ENCODE measurements at regions not wholly inside any gene's neighbourhood (a gene's known extent, or its start where the extent isn't known, plus 50 kb on each side); places are given as distances from the start of the nearest gene placed in this dataset.
"Not testable (repeated sequence)": the region's sequence is repeated elsewhere in the genome, so short reads cannot be mapped to it uniquely, and the experiment has no call there.

GRCh38 chr5:99471726-99472125 is 542.9 kb upstream of the CHD1 start:
- H3K4me3 Mint-ChIP-seq, H3K27me3 Mint-ChIP-seq, H3K27ac Mint-ChIP-seq: not testable (repeated sequence)

GRCh38 chr5:99471178-99471577 is 542.4 kb upstream of the CHD1 start:
- H3K4me3 Mint-ChIP-seq, H3K9me3 Mint-ChIP-seq, CTCF ChIA-PET, H3K27me3 Mint-ChIP-seq, H3K36me3 Mint-ChIP-seq, H3K27ac Mint-ChIP-seq, DNase-seq, H3K4me1 Mint-ChIP-seq: not testable (repeated sequence)

More at GRCh38 chr5:99471726-99472125, 542.9 kb upstream of the CHD1 start:
- H3K9me3 Mint-ChIP-seq, H3K4me1 Mint-ChIP-seq, DNase-seq, H3K36me3 Mint-ChIP-seq, CTCF ChIA-PET: not testable (repeated sequence)

- H3K4me3 Mint-ChIP-seq, CTCF ChIA-PET, H3K27me3 Mint-ChIP-seq, H3K27ac Mint-ChIP-seq, DNase-seq, H3K9me3 Mint-ChIP-seq, H3K36me3 Mint-ChIP-seq, H3K4me1 Mint-ChIP-seq: not testable (repeated sequence)
These were observed 541.8 kb upstream of the CHD1 start for GRCh38 chr5:99470636-99471035.

DNA sequence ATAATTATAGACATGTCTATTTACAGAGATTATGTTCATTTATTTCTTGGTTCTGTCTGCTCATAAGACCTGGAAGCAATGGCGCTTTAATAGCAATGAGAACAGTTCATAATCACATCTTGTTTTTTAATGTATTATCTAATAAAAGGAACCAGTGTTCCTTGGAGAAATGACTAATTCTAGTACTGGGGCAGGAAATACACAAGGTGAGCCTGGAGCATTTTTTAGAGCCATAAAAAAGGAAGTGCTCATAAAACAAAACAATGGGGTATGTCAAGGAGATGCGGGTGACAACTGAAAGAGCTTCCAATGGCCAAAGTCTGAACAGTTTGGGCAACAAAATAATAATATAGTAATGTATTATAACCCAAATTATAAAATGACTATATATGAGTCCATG is 531.9 kb upstream of the CHD1 start:
- CTCF ChIA-PET: no interaction called here
- no peaks in the 10 kb centered on the region for H3K9me3 Mint-ChIP-seq
- no peaks in the 10 kb centered on the region for H3K36me3 Mint-ChIP-seq
- no peak overlapping the region for H3K27ac Mint-ChIP-seq
- no peak overlapping the region for H3K4me3 Mint-ChIP-seq
- no peaks in the 10 kb centered on the region for H3K27me3 Mint-ChIP-seq
- no peaks in the 10 kb centered on the region for H3K4me1 Mint-ChIP-seq
- no peak for DNase-seq

DNA sequence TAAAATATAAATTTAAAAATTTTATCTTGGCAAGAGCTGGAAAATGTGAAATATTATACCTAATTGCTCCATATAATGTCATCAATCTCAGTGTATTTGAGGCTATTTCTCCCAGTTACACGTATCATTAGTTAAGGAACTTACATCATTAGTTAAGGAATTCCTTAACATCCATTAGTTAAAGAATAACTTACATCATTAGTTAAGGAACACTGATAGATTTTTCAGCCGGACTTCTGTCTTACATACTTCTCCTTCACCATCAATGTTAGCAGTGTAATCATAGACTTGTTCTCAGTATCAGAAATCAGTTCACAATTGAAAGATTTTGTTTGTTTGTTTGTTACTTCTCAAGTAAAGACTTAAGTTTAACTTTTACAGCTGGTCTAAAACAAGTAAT is 524.4 kb upstream of the CHD1 start:
- H3K27me3 Mint-ChIP-seq: no peaks in the 10 kb centered on the region
- no peak overlapping the region for H3K4me3 Mint-ChIP-seq
- H3K9me3 Mint-ChIP-seq: no peaks in the 10 kb centered on the region
- H3K27ac Mint-ChIP-seq: no peak overlapping the region
- DNase-seq: no peak
- no peaks in the 10 kb centered on the region for H3K36me3 Mint-ChIP-seq
- CTCF ChIA-PET: no interaction called here
- no peaks in the 10 kb centered on the region for H3K4me1 Mint-ChIP-seq

DNA sequence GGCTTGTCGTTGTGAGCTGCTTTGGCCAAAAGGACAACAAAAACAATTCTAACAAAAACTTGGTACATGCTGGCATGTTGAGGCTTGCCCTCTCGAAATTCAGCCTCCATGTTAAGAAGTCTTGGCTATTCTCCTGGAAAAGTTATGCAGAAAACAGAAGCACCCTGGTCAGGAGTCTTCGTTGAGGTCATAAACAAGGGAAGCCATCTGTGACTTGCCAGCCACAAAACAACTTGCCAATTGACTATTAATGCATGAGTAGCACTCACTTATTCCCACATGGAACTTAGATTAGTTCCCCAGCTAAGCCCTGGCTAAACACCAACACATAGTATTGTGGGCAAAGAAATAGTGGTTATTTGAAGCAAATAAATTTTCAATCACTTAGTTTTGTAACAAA is 521.0 kb upstream of the CHD1 start:
- H3K36me3 Mint-ChIP-seq: no peaks in the 10 kb centered on the region
- H3K4me1 Mint-ChIP-seq: no peaks in the 10 kb centered on the region
- H3K9me3 Mint-ChIP-seq: no peaks in the 10 kb centered on the region
- CTCF ChIA-PET: no interaction called here
- DNase-seq: no peak
- H3K27ac Mint-ChIP-seq: no peak overlapping the region
- H3K27me3 Mint-ChIP-seq: no peaks in the 10 kb centered on the region
- H3K4me3 Mint-ChIP-seq: no peak overlapping the region

GRCh38 chr5:99445805-99446204 is 517.0 kb upstream of the CHD1 start:
- CTCF ChIA-PET: no interaction called here
- Mint-ChIP-seq H3K27ac (no peak overlapping the region), H3K27me3 (no peaks in the 10 kb centered on the region), H3K4me1 (no peaks in the 10 kb centered on the region), H3K36me3 (no peaks in the 10 kb centered on the region), H3K4me3 (no peak overlapping the region), H3K9me3 (no peaks in the 10 kb centered on the region)
- no peak for DNase-seq

GRCh38 chr5:99441235-99441634 is 512.4 kb upstream of the CHD1 start:
- Mint-ChIP-seq H3K36me3 (no peaks in the 10 kb centered on the region), H3K9me3 (no peaks in the 10 kb centered on the region), H3K4me1 (no peaks in the 10 kb centered on the region), H3K4me3 (no peak overlapping the region), H3K27me3 (no peaks in the 10 kb centered on the region), H3K27ac (no peak overlapping the region)
- CTCF ChIA-PET: no interaction called here
- no peak for DNase-seq

GRCh38 chr5:99438619-99439018 is 509.8 kb upstream of the CHD1 start:
- DNase-seq: no peak
- Mint-ChIP-seq H3K36me3 (no peaks in the 10 kb centered on the region), H3K27me3 (no peaks in the 10 kb centered on the region), H3K4me3 (no peak overlapping the region), H3K9me3 (no peaks in the 10 kb centered on the region), H3K27ac (no peak overlapping the region), H3K4me1 (no peaks in the 10 kb centered on the region)
- CTCF ChIA-PET: no interaction called here

GRCh38 chr5:99437986-99438385 is 509.2 kb upstream of the CHD1 start:
- no peaks in the 10 kb centered on the region for H3K4me1 Mint-ChIP-seq
- no peak overlapping the region for H3K4me3 Mint-ChIP-seq
- no peaks in the 10 kb centered on the region for H3K9me3 Mint-ChIP-seq
- no peaks in the 10 kb centered on the region for H3K27me3 Mint-ChIP-seq
- CTCF ChIA-PET: no interaction called here
- no peaks in the 10 kb centered on the region for H3K36me3 Mint-ChIP-seq
- H3K27ac Mint-ChIP-seq: no peak overlapping the region
- no peak for DNase-seq

GRCh38 chr5:99423396-99423795 is 494.6 kb upstream of the CHD1 start:
- CTCF ChIA-PET, H3K4me3 Mint-ChIP-seq, H3K27me3 Mint-ChIP-seq, H3K4me1 Mint-ChIP-seq, H3K36me3 Mint-ChIP-seq, H3K9me3 Mint-ChIP-seq, DNase-seq, H3K27ac Mint-ChIP-seq: not testable (repeated sequence)

DNA sequence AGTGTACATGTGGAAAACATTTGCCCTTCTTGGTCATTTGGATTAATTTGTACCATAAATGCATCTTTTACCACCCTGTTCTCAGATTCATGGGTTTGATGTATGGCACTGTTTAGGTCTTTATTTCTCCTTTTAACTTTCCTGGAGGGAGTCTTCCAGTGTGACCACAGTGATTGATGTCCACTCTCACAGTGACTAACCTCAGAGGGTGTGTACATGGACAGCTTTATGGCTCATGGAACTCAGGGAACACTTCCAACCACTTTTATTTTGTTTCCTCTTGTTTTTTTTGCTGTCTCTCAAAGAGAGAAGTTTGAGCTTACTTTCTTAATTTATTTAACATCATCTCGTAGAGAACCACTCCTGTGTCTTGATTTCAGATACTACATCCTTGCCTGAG is 489.8 kb upstream of the CHD1 start:
- H3K36me3 Mint-ChIP-seq, DNase-seq, H3K4me1 Mint-ChIP-seq, H3K9me3 Mint-ChIP-seq, CTCF ChIA-PET, H3K4me3 Mint-ChIP-seq, H3K27ac Mint-ChIP-seq, H3K27me3 Mint-ChIP-seq: not testable (repeated sequence)

- DNase-seq, H3K36me3 Mint-ChIP-seq, H3K4me3 Mint-ChIP-seq, H3K27ac Mint-ChIP-seq, H3K27me3 Mint-ChIP-seq, H3K9me3 Mint-ChIP-seq, CTCF ChIA-PET, H3K4me1 Mint-ChIP-seq: not testable (repeated sequence)
These were observed 481.6 kb upstream of the CHD1 start for GRCh38 chr5:99410386-99410785.

DNA sequence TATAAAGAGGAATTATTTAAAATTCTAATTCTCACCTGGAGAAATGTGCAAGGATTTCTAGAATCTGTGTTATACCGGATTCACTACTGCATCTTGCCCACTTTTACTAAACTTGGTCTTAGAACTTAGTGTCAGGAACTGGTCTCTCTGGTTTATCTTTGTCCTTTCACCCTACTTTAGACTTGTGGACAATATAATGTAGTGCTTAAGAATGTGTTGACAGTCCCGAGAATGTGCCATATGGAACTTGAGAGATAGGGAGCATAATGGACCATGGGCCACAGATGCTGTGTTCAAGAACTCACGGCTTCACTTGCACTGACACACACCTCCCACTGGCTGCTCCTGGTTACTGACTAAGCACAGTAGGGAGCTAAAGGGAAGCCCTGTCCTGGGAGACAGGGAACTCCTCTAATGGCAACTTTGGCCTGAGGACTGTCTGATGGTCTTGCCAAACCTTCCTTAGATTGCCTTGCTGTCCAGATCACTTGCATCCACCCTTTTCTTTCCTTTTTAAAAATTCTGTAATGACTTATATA is 476.0 kb upstream of the CHD1 start:
- H3K9me3 Mint-ChIP-seq, H3K4me1 Mint-ChIP-seq, CTCF ChIA-PET: not testable (repeated sequence)

GRCh38 chr5:99400571-99400970 is 471.8 kb upstream of the CHD1 start:
- H3K27ac Mint-ChIP-seq, DNase-seq, H3K27me3 Mint-ChIP-seq, H3K36me3 Mint-ChIP-seq, H3K4me3 Mint-ChIP-seq, CTCF ChIA-PET, H3K4me1 Mint-ChIP-seq, H3K9me3 Mint-ChIP-seq: not testable (repeated sequence)

More for the DNA sequence above, 476.0 kb upstream of the CHD1 start:
- not testable (repeated sequence) for H3K27ac Mint-ChIP-seq, H3K27me3 Mint-ChIP-seq, H3K36me3 Mint-ChIP-seq, DNase-seq, H3K4me3 Mint-ChIP-seq

GRCh38 chr5:99398976-99399375 is 470.2 kb upstream of the CHD1 start:
- Mint-ChIP-seq H3K4me3 (no peak overlapping the region), H3K27ac (no peak overlapping the region), H3K36me3 (no peaks in the 10 kb centered on the region), H3K27me3 (no peaks in the 10 kb centered on the region), H3K4me1 (no peaks in the 10 kb centered on the region), H3K9me3 (peaks cover 6% of the 10 kb centered on the region)
- CTCF ChIA-PET: no interaction called here
- no peak for DNase-seq
